ENCODE measurements at regions not wholly inside any gene's neighbourhood (a gene's known extent, or its start where the extent isn't known, plus 50 kb on each side); places are given as distances from the start of the nearest gene placed in this dataset.

DNA sequence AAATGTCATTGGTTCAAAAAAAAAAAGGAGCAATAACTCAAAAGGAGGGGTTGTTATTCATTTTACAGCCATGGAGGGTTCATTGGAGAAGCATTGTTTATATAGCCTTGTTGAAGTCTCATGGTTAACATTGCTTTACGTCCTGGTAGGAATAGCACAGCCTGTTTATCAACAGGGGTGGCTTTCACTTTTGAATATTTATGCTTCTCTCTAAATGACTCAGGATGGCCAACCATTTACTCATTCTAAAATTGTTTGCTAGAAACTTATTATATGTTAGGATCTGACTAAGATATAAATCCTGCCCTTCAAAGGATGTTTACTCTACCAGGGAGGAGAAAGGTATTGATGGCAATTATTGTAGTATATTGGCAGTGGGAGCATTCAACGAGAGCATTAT lies 534.1 kb upstream of the GALNTL6 start:
- no peak for FAIRE-seq
- BruUV-seq (replicated peaks), result no TSS peak
- intact Hi-C loops (cut with micrococcal nuclease) (no loop called here), in situ Hi-C loops (cut with MboI) (no loop called here)
- Histone ChIP-seq H3K4me2 (ENCODE audit: insufficient read depth, low read length) (no peak overlapping the region), H3K27me3 (ENCODE audit: control insufficient read depth in 2 of 2, insufficient read depth in 2 of 2, low read length in 2 of 2) (no peaks in the 10 kb centered on the region), H3K4me3 (no peak overlapping the region), H3K36me3 (ENCODE audit: control insufficient read depth, insufficient read depth, low read length) (no peaks in the 10 kb centered on the region), H3K9me3 (replicated peaks; ENCODE audit: control insufficient read depth, insufficient read depth, low read depth, low read length) (no peaks in the 10 kb centered on the region; the same call in 1 of the 2 replicates), H3K9me1 (ENCODE audit: control insufficient read depth, insufficient read depth, low read length) (no peaks in the 10 kb centered on the region), H3K79me2 (ENCODE audit: control insufficient read depth, insufficient read depth, low read length) (no peaks in the 10 kb centered on the region), H3K4me1 (replicated peaks in 1 of 2; ENCODE audit: control insufficient read depth in 2 of 2, insufficient read depth in 2 of 2, low read length in 2 of 2) (no peaks in the 10 kb centered on the region), H2AFZ (ENCODE audit: low read depth, low read length) (no peak overlapping the region), H4K20me1 (replicated peaks; ENCODE audit: control insufficient read depth, insufficient read depth, low read length) (no peaks in the 10 kb centered on the region), H3K27ac (ENCODE audit: extremely low read depth, low read depth, low read length) (no peak overlapping the region), H3K9ac (ENCODE audit: insufficient read depth in 1 of 2, low read depth in 2 of 2, low read length in 2 of 2) (no peak overlapping the region)
- no peak for DNase-seq (ENCODE audit: extremely low read depth in 1 of 4, low spot score in 3 of 4)
- ChIA-PET POLR2A (no interaction called here), CTCF (ENCODE audit: low intra/inter-chr PET ratio) (no interaction called here)
- 0% methylated on average over 2 of the region's 2 CpGs for WGBS (ENCODE audit: insufficient coverage, low coverage, missing lambda C conversion rate)
- TF ChIP-seq ZNF707 (CRISPR knock-in tag; conservative IDR thresholded peaks at IDR 0.05) (no peak), USF2 (CRISPR knock-in tag; IDR thresholded peaks at IDR 0.05) (no peak), PHB (CRISPR knock-in tag; IDR thresholded peaks at IDR 0.05) (no peak)
- ATAC-seq, result no peak

- no peak overlapping the region for H3K27ac ChIP-seq (ENCODE audit: extremely low read depth, low read depth, low read length)
- ATAC-seq, result no peak
- no peak overlapping the region for H3K4me2 ChIP-seq (ENCODE audit: insufficient read depth, low read length)
- CTCF ChIA-PET (ENCODE audit: low intra/inter-chr PET ratio), result no interaction called here
- H3K4me3 ChIP-seq, result no peak overlapping the region
- FAIRE-seq, result no peak
- H3K27me3 ChIP-seq (ENCODE audit: control insufficient read depth in 2 of 2, insufficient read depth in 2 of 2, low read length in 2 of 2), result no peaks in the 10 kb centered on the region
- no TSS peak for BruUV-seq (replicated peaks)
- no peaks in the 10 kb centered on the region for H3K4me1 ChIP-seq (replicated peaks in 1 of 2; ENCODE audit: control insufficient read depth in 2 of 2, insufficient read depth in 2 of 2, low read length in 2 of 2)
- 2% methylated on average over 6 of the region's 6 CpGs for WGBS (ENCODE audit: insufficient coverage, low coverage, missing lambda C conversion rate)
- TF ChIP-seq, protein P1, sequence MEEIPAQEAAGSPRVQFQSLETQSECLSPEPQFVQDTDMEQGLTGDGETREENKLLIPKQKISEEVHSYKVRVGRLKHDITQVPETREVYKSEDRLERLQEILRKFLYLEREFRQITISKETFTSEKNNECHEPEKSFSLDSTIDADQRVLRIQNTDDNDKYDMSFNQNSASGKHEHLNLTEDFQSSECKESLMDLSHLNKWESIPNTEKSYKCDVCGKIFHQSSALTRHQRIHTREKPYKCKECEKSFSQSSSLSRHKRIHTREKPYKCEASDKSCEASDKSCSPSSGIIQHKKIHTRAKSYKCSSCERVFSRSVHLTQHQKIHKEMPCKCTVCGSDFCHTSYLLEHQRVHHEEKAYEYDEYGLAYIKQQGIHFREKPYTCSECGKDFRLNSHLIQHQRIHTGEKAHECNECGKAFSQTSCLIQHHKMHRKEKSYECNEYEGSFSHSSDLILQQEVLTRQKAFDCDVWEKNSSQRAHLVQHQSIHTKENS (CRISPR knock-in tag; IDR thresholded peaks at IDR 0.05), result no peak
- TF ChIP-seq TAF1 (IDR thresholded peaks at IDR 0.05; ENCODE audit: control insufficient read depth, extremely low read depth, insufficient read depth, low read length, severe bottlenecking), result no peak
- no peak for TF ChIP-seq ZKSCAN8 (CRISPR knock-in tag; IDR thresholded peaks at IDR 0.05)
- TF ChIP-seq BCL6 (CRISPR knock-in tag; IDR thresholded peaks at IDR 0.05), result no peak
- TF ChIP-seq DPF2 (IDR thresholded peaks at IDR 0.05), result no peak
- no peak for TF ChIP-seq ID3 (CRISPR knock-in tag; IDR thresholded peaks at IDR 0.05)
- no peak for TF ChIP-seq ID3 (tag; IDR thresholded peaks at IDR 0.05)
- TF ChIP-seq SMAD3 (CRISPR knock-in tag; conservative IDR thresholded peaks at IDR 0.05), result no peak
- TF ChIP-seq NUFIP1 (IDR thresholded peaks at IDR 0.05; ENCODE audit: partially characterized antibody), result no peak
- TF ChIP-seq EGR1 (conservative IDR thresholded peaks at IDR 0.05), result no peak
- TF ChIP-seq PHF21A (IDR thresholded peaks at IDR 0.05; ENCODE audit: borderline replicate concordance, low read depth), result no peak
- TF ChIP-seq ZNF24 (IDR thresholded peaks at IDR 0.05), result no peak
- TF ChIP-seq MXI1 (IDR thresholded peaks at IDR 0.05; ENCODE audit: low read depth, low read length), result no peak
- H3K9ac ChIP-seq (ENCODE audit: insufficient read depth in 1 of 2, low read depth in 2 of 2, low read length in 2 of 2), result no peak overlapping the region
- POLR2A ChIA-PET, result no interaction called here
- H3K9me1 ChIP-seq (ENCODE audit: control insufficient read depth, insufficient read depth, low read length), result no peaks in the 10 kb centered on the region
- H3K9me3 ChIP-seq (replicated peaks; ENCODE audit: control insufficient read depth, insufficient read depth, low read depth, low read length), result no peaks in the 10 kb centered on the region; the same call in 1 of the 2 replicates
- no peaks in the 10 kb centered on the region for H3K36me3 ChIP-seq (ENCODE audit: control insufficient read depth, insufficient read depth, low read length)
- H4K20me1 ChIP-seq (replicated peaks; ENCODE audit: control insufficient read depth, insufficient read depth, low read length), result no peaks in the 10 kb centered on the region
- DNase-seq (ENCODE audit: extremely low read depth in 1 of 4, low spot score in 3 of 4), result no peak
- H3K79me2 ChIP-seq (ENCODE audit: control insufficient read depth, insufficient read depth, low read length), result no peaks in the 10 kb centered on the region
- in situ Hi-C loops (cut with MboI) (no loop called here), intact Hi-C loops (cut with micrococcal nuclease) (no loop called here)
- H2AFZ ChIP-seq (ENCODE audit: low read depth, low read length), result no peak overlapping the region
Observed at GRCh38 chr4:171266671-171267070, 546.5 kb upstream of the GALNTL6 start.

All from K562 (cell line).